HFFc6 (cell line): ENCODE measurements at regions not wholly inside any gene's neighbourhood (a gene's known extent, or its start where the extent isn't known, plus 50 kb on each side); places are given as distances from the start of the nearest gene placed in this dataset.

Experiments
- DNase-seq: peaks from one replicate; pipeline ENCODE4 v3.0.0-alpha.2; 2018
- H3K27ac Mint-ChIP-seq: 2 replicates; pipeline ENCODE4 v1.8.0; 2020; ENCODE audit warnings: mild to moderate bottlenecking, mixed read lengths
- H3K27me3 Mint-ChIP-seq: 2 replicates; pipeline ENCODE4 v1.8.0; 2021; ENCODE audit warnings: mild to moderate bottlenecking, moderate library complexity, mixed read lengths; ENCODE audit not compliant: insufficient read depth
- H3K36me3 Mint-ChIP-seq: 2 replicates; pipeline ENCODE4 v1.8.0; 2021; ENCODE audit warnings: low read depth, mixed read lengths
- H3K4me1 Mint-ChIP-seq: 2 replicates; pipeline ENCODE4 v1.8.0; 2020; ENCODE audit warnings: low read depth, mixed read lengths
- H3K4me3 Mint-ChIP-seq: 2 replicates; pipeline ENCODE4 v1.8.0; 2020; ENCODE audit warnings: mild to moderate bottlenecking, moderate library complexity, mixed read lengths
- H3K9me3 Mint-ChIP-seq: 2 replicates; pipeline ENCODE4 v1.8.0; 2020; ENCODE audit warnings: mild to moderate bottlenecking, mixed read lengths
- CTCF ChIP-seq: fragments of 200-600 bp; sonication (generic); IDR thresholded peaks from 2 replicates; pipeline ENCODE4 v1.5.0; 2021; ENCODE audit warnings: antibody characterized with exemption, mild to moderate bottlenecking

- Mint-ChIP-seq H3K36me3 (no peaks in the 10 kb centered on the region), H3K4me3 (no peak overlapping the region), H3K4me1 (no peaks in the 10 kb centered on the region), H3K27me3 (no peaks in the 10 kb centered on the region), H3K9me3 (peaks cover 20% of the 10 kb centered on the region), H3K27ac (no peak overlapping the region)
- no peak for TF ChIP-seq CTCF
- DNase-seq, result no peak
Measured at GRCh38 chr3:6095006-6095405, 765.9 kb upstream of the GRM7 start.

- Mint-ChIP-seq H3K4me3 (no peak overlapping the region), H3K27ac (no peak overlapping the region), H3K36me3 (no peaks in the 10 kb centered on the region), H3K4me1 (no peaks in the 10 kb centered on the region), H3K9me3 (peaks cover 20% of the 10 kb centered on the region), H3K27me3 (no peaks in the 10 kb centered on the region)
- no peak for DNase-seq
- no peak for TF ChIP-seq CTCF
Measured at GRCh38 chr3:6097021-6097420, 763.9 kb upstream of the GRM7 start.

- no peak for TF ChIP-seq CTCF
Measured at GRCh38 chr3:6097556-6097955, 763.4 kb upstream of the GRM7 start.

GRCh38 chr3:6098516-6099157 lies 762.3 kb upstream of the GRM7 start:
- Mint-ChIP-seq H3K9me3 (peaks cover 25% of the 10 kb centered on the region), H3K27ac (no peak overlapping the region), H3K27me3 (no peaks in the 10 kb centered on the region; the same call in 1 of the 2 replicates), H3K4me1 (no peaks in the 10 kb centered on the region), H3K36me3 (no peaks in the 10 kb centered on the region; the same call in 1 of the 2 replicates), H3K4me3 (no peak overlapping the region)
- no peak for TF ChIP-seq CTCF
- DNase-seq, result no peak

More at GRCh38 chr3:6097556-6097955, 763.4 kb upstream of the GRM7 start:
- no peak for DNase-seq
- no peaks in the 10 kb centered on the region; the same call in 1 of the 2 replicates for H3K36me3 Mint-ChIP-seq
- no peak overlapping the region for H3K4me3 Mint-ChIP-seq
- no peaks in the 10 kb centered on the region for H3K27me3 Mint-ChIP-seq
- no peaks in the 10 kb centered on the region for H3K4me1 Mint-ChIP-seq
- H3K9me3 Mint-ChIP-seq, result peaks cover 26% of the 10 kb centered on the region
- no peak overlapping the region for H3K27ac Mint-ChIP-seq

GRCh38 chr3:6099458-6100075 lies 761.3 kb upstream of the GRM7 start:
- no peaks in the 10 kb centered on the region; the same call in 1 of the 2 replicates for H3K27me3 Mint-ChIP-seq
- H3K4me3 Mint-ChIP-seq, result no peak overlapping the region
- H3K36me3 Mint-ChIP-seq, result no peaks in the 10 kb centered on the region; the same call in 1 of the 2 replicates
- TF ChIP-seq CTCF, result no peak
- H3K9me3 Mint-ChIP-seq, result peaks cover 29% of the 10 kb centered on the region
- no peak for DNase-seq
- no peak overlapping the region for H3K27ac Mint-ChIP-seq
- H3K4me1 Mint-ChIP-seq, result no peaks in the 10 kb centered on the region
